MM.1S (cell line): ENCODE measurements at regions not wholly inside any gene's neighbourhood (a gene's known extent, or its start where the extent isn't known, plus 50 kb on each side); places are given as distances from the start of the nearest gene placed in this dataset.

Experiments used
- CTCF ChIP-seq: fragments of 300-600 bp; sonication (generic); IDR thresholded peaks from 2 replicates; pipeline ENCODE4 v1.5.1; 2016; ENCODE audit warnings: antibody characterized with exemption, low read length, mixed read lengths
- EZH2 ChIP-seq: fragments of 300-600 bp; sonication (generic); optimal IDR thresholded peaks from 2 replicates; pipeline ENCODE3; 2017; ENCODE audit warnings: low read depth, mild to moderate bottlenecking, antibody characterized with exemption, low read length, mixed read lengths
- EZH2phosphoT487 ChIP-seq: fragments of 300-600 bp; sonication (generic); IDR thresholded peaks from 2 replicates; pipeline ENCODE4 v1.6.1; 2018; ENCODE audit warnings: antibody characterized with exemption, low read length

- TF ChIP-seq CTCF (no peak), EZH2 (no peak), EZH2phosphoT487 (no peak)
These were observed 119.2 kb downstream of the RASSF10 start for GRCh38 chr11:13128354-13128753.
